Esophagus squamous epithelium (tissue), 5 donors: ENCODE measurements at regions not wholly inside any gene's neighbourhood (a gene's known extent, or its start where the extent isn't known, plus 50 kb on each side); places are given as distances from the start of the nearest gene placed in this dataset.

ENCODE experiments used
- DNase-seq: peaks from one replicate; lab custom pipeline; 2025; lab: John Stamatoyannopoulos, UW
- H3K27ac ChIP-seq, 4 donors: fragments of 200-600 bp; sonication (generic); one replicate each; pipeline ENCODE4 v1.5.1; 2016 to 2019; ENCODE audit warnings: mild to moderate bottlenecking in 1 of 4
- H3K27me3 ChIP-seq, 4 donors: fragments of 200-600 bp; sonication (generic); 1 replicate in 3 of 4; 2 replicates in 1 of 4; pipeline versions ENCODE4 v1.5.1 to v1.6.0; 2017 to 2021; ENCODE audit warnings: antibody characterized with exemption in 1 of 4
- H3K36me3 ChIP-seq, 3 donors: fragments of 200-600 bp; sonication (generic); one replicate each; pipeline ENCODE4 v1.5.1; 2016 to 2019
- H3K4me1 ChIP-seq, 3 donors: fragments of 200-600 bp; sonication (generic); one replicate each; pipeline ENCODE4 v1.5.1; 2017 to 2019
- H3K4me3 ChIP-seq, 4 donors: fragments of 200-600 bp; sonication (generic); 1 replicate in 3 of 4; 2 replicates in 1 of 4; pipeline ENCODE4 v1.5.1; 2016 to 2019; ENCODE audit warnings: mild to moderate bottlenecking in 2 of 4, moderate library complexity in 1 of 4
- H3K9me3 ChIP-seq, 3 donors: fragments of 200-600 bp; sonication (generic); one replicate each; pipeline ENCODE4 v1.5.1; 2016 to 2019
- POLR2A ChIP-seq, 4 donors: fragments of 450-650 bp; IDR thresholded peaks; one replicate each; pipeline ENCODE4 v1.6.1; 2017; ENCODE audit warnings: antibody characterized with exemption in 4 of 4, mild to moderate bottlenecking in 4 of 4, moderate library complexity in 3 of 4
- WGBS, 2 donors: methylation state at CpG; one replicate each; pipeline ENCODE4 v1.1.5; 2018; 5-methylcytosine and 5-hydroxymethylcytosine counted together
- intact Hi-C: fragments of 100-400 bp; cut with DNase I; formaldehyde crosslinking; loops from one replicate; pipeline ENCODE4 v1.15.0; 2022
- TF ChIP-seq, protein P1 (sequence below), 6 experiments: fragments of 450-650 bp in 4 of 6; fragments of 200-600 bp in 2 of 6; sonication (generic) in 2 of 6; IDR thresholded peaks; one replicate each; pipeline ENCODE4 v1.5.1; 2016 to 2019; ENCODE audit warnings: antibody characterized with exemption in 6 of 6, mild to moderate bottlenecking in 4 of 6, moderate library complexity in 4 of 6
- donor health status: DM: yes; HTN: yes; CAD: no.

- intact Hi-C loops = no loop called here
- no peak for DNase-seq
- 77 to 87% methylated on average over 4 of the region's 4 CpGs for WGBS, 2 donors
- Histone ChIP-seq H3K36me3 (no peaks in the 10 kb centered on the region), H3K27ac (no peak overlapping the region), H3K4me1 (peaks cover 0 to 9% (median 0%) of the 10 kb centered on the region in 3 donors), H3K4me3 (no peak overlapping the region), H3K27me3 (no peaks in the 10 kb centered on the region), H3K9me3 (no peaks in the 10 kb centered on the region)
- TF ChIP-seq, protein P1, sequence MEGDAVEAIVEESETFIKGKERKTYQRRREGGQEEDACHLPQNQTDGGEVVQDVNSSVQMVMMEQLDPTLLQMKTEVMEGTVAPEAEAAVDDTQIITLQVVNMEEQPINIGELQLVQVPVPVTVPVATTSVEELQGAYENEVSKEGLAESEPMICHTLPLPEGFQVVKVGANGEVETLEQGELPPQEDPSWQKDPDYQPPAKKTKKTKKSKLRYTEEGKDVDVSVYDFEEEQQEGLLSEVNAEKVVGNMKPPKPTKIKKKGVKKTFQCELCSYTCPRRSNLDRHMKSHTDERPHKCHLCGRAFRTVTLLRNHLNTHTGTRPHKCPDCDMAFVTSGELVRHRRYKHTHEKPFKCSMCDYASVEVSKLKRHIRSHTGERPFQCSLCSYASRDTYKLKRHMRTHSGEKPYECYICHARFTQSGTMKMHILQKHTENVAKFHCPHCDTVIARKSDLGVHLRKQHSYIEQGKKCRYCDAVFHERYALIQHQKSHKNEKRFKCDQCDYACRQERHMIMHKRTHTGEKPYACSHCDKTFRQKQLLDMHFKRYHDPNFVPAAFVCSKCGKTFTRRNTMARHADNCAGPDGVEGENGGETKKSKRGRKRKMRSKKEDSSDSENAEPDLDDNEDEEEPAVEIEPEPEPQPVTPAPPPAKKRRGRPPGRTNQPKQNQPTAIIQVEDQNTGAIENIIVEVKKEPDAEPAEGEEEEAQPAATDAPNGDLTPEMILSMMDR (IDR thresholded peaks at IDR 0.05) = no peak
- TF ChIP-seq POLR2A (IDR thresholded peaks at IDR 0.05) = no peak
Measured at GRCh38 chr5:93891491-93892480, 150.4 kb upstream of the POU5F2 start.

GRCh38 chr5:93890657-93891056 is 149.3 kb upstream of the POU5F2 start:
- no peak for DNase-seq
- H3K9me3 ChIP-seq = no peaks in the 10 kb centered on the region
- 62 to 83% methylated on average over 4 of the region's 4 CpGs for WGBS, 2 donors
- H3K27me3 ChIP-seq = no peaks in the 10 kb centered on the region
- H3K36me3 ChIP-seq = no peaks in the 10 kb centered on the region
- peaks cover 0 to 9% (median 0%) of the 10 kb centered on the region in 3 donors for H3K4me1 ChIP-seq
- TF ChIP-seq, protein P1 (IDR thresholded peaks at IDR 0.05) = no peak
- TF ChIP-seq POLR2A (IDR thresholded peaks at IDR 0.05) = no peak
- intact Hi-C loops = no loop called here
- H3K4me3 ChIP-seq = no peak overlapping the region
- H3K27ac ChIP-seq = no peak overlapping the region

- H3K27ac ChIP-seq = no peak overlapping the region
- no peak overlapping the region for H3K4me3 ChIP-seq
- no peaks in the 10 kb centered on the region for H3K27me3 ChIP-seq
- DNase-seq = no peak
- no peak for TF ChIP-seq POLR2A (IDR thresholded peaks at IDR 0.05)
- TF ChIP-seq, protein P1 (IDR thresholded peaks at IDR 0.05) = no peak
- peaks cover 0 to 9% (median 0%) of the 10 kb centered on the region in 3 donors for H3K4me1 ChIP-seq
- intact Hi-C loops = no loop called here
- WGBS, 2 donors = 43 to 59% methylated on average over 1 of the region's 1 CpG
- H3K9me3 ChIP-seq = no peaks in the 10 kb centered on the region
- H3K36me3 ChIP-seq = no peaks in the 10 kb centered on the region
Measured at GRCh38 chr5:93887678-93888077, 146.3 kb upstream of the POU5F2 start.

GRCh38 chr5:93886917-93887361 is 145.5 kb upstream of the POU5F2 start:
- no peaks in the 10 kb centered on the region for H3K36me3 ChIP-seq
- intact Hi-C loops = no loop called here
- no peaks in the 10 kb centered on the region for H3K27me3 ChIP-seq
- TF ChIP-seq POLR2A (IDR thresholded peaks at IDR 0.05) = no peak
- TF ChIP-seq, protein P1 (IDR thresholded peaks at IDR 0.05) = no peak
- no peak for DNase-seq
- H3K4me1 ChIP-seq = peaks cover 0 to 9% (median 0%) of the 10 kb centered on the region in 3 donors
- H3K27ac ChIP-seq = no peak overlapping the region
- WGBS, 2 donors = 10 to 14% methylated on average over 1 of the region's 1 CpG
- H3K4me3 ChIP-seq = peak overlapping the region in 1 of 4 donors; percentile 32
- no peaks in the 10 kb centered on the region for H3K9me3 ChIP-seq
